Vagina (tissue), 2 donors: ENCODE measurements at regions not wholly inside any gene's neighbourhood (a gene's known extent, or its start where the extent isn't known, plus 50 kb on each side); places are given as distances from the start of the nearest gene placed in this dataset.

Experiments
- POLR2A ChIP-seq, 2 donors: fragments of 450-650 bp; IDR thresholded peaks; one replicate each; pipeline ENCODE4 v1.6.1; 2017; ENCODE audit warnings: antibody characterized with exemption in 2 of 2, mild to moderate bottlenecking in 2 of 2, moderate library complexity in 2 of 2
- TF ChIP-seq, protein P1 (sequence below), 3 experiments: fragments of 450-650 bp in 2 of 3; fragments of 200-600 bp in 1 of 3; sonication (generic) in 1 of 3; IDR thresholded peaks; one replicate each; pipeline ENCODE4 v1.5.1; 2017 to 2019; ENCODE audit warnings: antibody characterized with exemption in 3 of 3, mild to moderate bottlenecking in 2 of 3, moderate library complexity in 2 of 3

DNA sequence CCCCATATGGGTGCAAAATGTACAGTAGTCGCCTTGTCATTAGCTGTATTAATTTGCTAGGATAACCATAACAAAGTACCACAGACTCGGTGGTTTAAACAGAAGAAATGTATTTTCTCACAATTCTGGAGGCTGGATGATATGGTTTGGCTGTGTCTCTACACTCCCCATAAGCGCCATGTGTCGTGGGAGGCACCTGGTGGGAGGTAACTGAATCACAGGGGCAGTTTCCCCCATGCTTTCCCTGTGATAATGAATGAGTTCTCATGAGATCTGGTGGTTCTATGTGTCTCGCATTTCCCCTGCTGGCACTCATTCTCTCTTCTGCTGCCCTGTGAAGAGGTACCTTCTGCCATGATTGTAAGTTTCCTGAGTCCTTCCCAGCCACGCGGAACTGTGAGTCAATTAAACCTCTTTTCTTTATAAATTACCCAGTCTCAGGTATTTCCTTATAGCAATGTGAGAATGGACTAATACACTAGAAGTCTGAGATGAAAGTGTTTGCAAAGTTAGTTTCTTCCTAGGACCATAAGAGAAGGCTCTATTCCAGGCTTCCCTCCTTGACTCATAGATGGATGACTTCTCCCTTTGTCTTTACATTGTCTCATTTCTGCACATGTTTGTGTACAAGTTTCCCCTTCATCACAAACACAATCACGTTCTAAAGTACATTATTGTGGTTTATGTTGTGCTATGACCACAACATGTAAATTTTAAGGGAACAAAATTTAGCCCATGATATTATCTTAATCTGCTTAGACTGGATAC lies 1442.6 kb downstream of the SUCLG1 start:
- TF ChIP-seq POLR2A (IDR thresholded peaks at IDR 0.05): no peak
- TF ChIP-seq, protein P1, sequence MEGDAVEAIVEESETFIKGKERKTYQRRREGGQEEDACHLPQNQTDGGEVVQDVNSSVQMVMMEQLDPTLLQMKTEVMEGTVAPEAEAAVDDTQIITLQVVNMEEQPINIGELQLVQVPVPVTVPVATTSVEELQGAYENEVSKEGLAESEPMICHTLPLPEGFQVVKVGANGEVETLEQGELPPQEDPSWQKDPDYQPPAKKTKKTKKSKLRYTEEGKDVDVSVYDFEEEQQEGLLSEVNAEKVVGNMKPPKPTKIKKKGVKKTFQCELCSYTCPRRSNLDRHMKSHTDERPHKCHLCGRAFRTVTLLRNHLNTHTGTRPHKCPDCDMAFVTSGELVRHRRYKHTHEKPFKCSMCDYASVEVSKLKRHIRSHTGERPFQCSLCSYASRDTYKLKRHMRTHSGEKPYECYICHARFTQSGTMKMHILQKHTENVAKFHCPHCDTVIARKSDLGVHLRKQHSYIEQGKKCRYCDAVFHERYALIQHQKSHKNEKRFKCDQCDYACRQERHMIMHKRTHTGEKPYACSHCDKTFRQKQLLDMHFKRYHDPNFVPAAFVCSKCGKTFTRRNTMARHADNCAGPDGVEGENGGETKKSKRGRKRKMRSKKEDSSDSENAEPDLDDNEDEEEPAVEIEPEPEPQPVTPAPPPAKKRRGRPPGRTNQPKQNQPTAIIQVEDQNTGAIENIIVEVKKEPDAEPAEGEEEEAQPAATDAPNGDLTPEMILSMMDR (IDR thresholded peaks at IDR 0.05): no peak
